H9 (cell line): ENCODE measurements at regions not wholly inside any gene's neighbourhood (a gene's known extent, or its start where the extent isn't known, plus 50 kb on each side); places are given as distances from the start of the nearest gene placed in this dataset.
A peak's percentile ranks its signal among the peaks of the same experiment; 100 is the strongest.

ENCODE experiments used
- DNase-seq: peaks from one replicate; pipeline ENCODE4 v3.0.0-alpha.2; 2017
- H2AFZ ChIP-seq: one replicate; pipeline ENCODE4 v1.6.1; 2013; ENCODE audit warnings: mild to moderate bottlenecking, low read length, control low read depth, moderate library complexity
- H2AK5ac ChIP-seq: 2 replicates; pipeline ENCODE4 v1.6.1; 2013; ENCODE audit warnings: low read length, control low read depth, mixed read lengths; ENCODE audit not compliant: insufficient read length
- H2BK120ac ChIP-seq: one replicate; pipeline ENCODE4 v1.6.1; 2013; ENCODE audit warnings: low read depth, mild to moderate bottlenecking, low read length, control low read depth, inconsistent platforms; ENCODE audit not compliant: poor library complexity, severe bottlenecking
- H2BK12ac ChIP-seq: 2 replicates; pipeline ENCODE4 v1.6.1; 2013; ENCODE audit warnings: low read length, control low read depth, mixed read lengths, low read depth; ENCODE audit not compliant: insufficient read length
- H2BK15ac ChIP-seq: 2 replicates; pipeline ENCODE4 v1.6.1; 2013; ENCODE audit warnings: low read depth, low read length, control low read depth
- H2BK20ac ChIP-seq: one replicate; pipeline ENCODE4 v1.6.1; 2013; ENCODE audit warnings: low read depth, mild to moderate bottlenecking, low read length, control low read depth, inconsistent platforms; ENCODE audit not compliant: poor library complexity, severe bottlenecking
- H2BK5ac ChIP-seq: 2 replicates; pipeline ENCODE4 v1.6.1; 2013; ENCODE audit warnings: low read length, control low read depth, mixed read lengths; ENCODE audit not compliant: insufficient read length
- H3K14ac ChIP-seq: 2 replicates; pipeline ENCODE4 v1.6.1; 2013; ENCODE audit warnings: low read length, control low read depth; ENCODE audit not compliant: insufficient read depth
- H3K18ac ChIP-seq: 2 replicates; pipeline ENCODE4 v1.6.1; 2013; ENCODE audit warnings: low read depth, mild to moderate bottlenecking, mixed read lengths, low read length, control low read depth; ENCODE audit not compliant: insufficient read length
- H3K23ac ChIP-seq: 2 replicates; pipeline ENCODE4 v1.6.1; 2013; ENCODE audit warnings: low read length, control low read depth, mixed read lengths, low read depth; ENCODE audit not compliant: insufficient read length
- H3K23me2 ChIP-seq: 2 replicates; pipeline ENCODE4 v1.6.1; 2013; ENCODE audit warnings: low read depth, mild to moderate bottlenecking, mixed read lengths, low read length, control low read depth; ENCODE audit not compliant: insufficient read length, poor library complexity, severe bottlenecking
- H3K27ac ChIP-seq: 2 replicates; pipeline ENCODE4 v1.5.1; 2013; ENCODE audit warnings: low read length, control low read depth, mixed read lengths, low read depth; ENCODE audit not compliant: insufficient read length
- H3K27me3 ChIP-seq: 2 replicates; pipeline ENCODE4 v1.6.1; 2013; ENCODE audit warnings: low read length, control low read depth, inconsistent platforms; ENCODE audit not compliant: insufficient read depth
- H3K4ac ChIP-seq: 2 replicates; pipeline ENCODE4 v1.6.1; 2013; ENCODE audit warnings: low read depth, mild to moderate bottlenecking, control low read depth, inconsistent platforms, low read length, moderate library complexity
- H3K4me1 ChIP-seq: 2 replicates; pipeline ENCODE4 v1.6.1; 2013; ENCODE audit warnings: low read length, control low read depth, inconsistent platforms; ENCODE audit not compliant: insufficient read depth
- H3K4me2 ChIP-seq: 2 replicates; pipeline ENCODE4 v1.6.1; 2013; ENCODE audit warnings: low read length, control low read depth, mixed read lengths; ENCODE audit not compliant: insufficient read length, insufficient read depth
- H3K56ac ChIP-seq: 2 replicates; pipeline ENCODE4 v1.6.1; 2013; ENCODE audit warnings: low read depth, mild to moderate bottlenecking, mixed read lengths, low read length, control low read depth; ENCODE audit not compliant: insufficient read length
- H3K79me1 ChIP-seq: 2 replicates; pipeline ENCODE4 v1.6.1; 2013; ENCODE audit warnings: low read depth, mild to moderate bottlenecking, moderate library complexity, low read length, control low read depth, inconsistent platforms; ENCODE audit not compliant: insufficient read depth, poor library complexity, severe bottlenecking
- H3K79me2 ChIP-seq: 2 replicates; pipeline ENCODE4 v1.6.1; 2013; ENCODE audit warnings: low read length, control low read depth, inconsistent platforms; ENCODE audit not compliant: insufficient read depth
- H3K9ac ChIP-seq: 2 replicates; pipeline ENCODE4 v1.6.1; 2013; ENCODE audit warnings: low read length, control low read depth, mixed read lengths; ENCODE audit not compliant: insufficient read length; ENCODE audit errors: extremely low read depth
- H3K9me3 ChIP-seq: one replicate; pipeline ENCODE4 v1.6.1; 2013; ENCODE audit warnings: low read depth, low read length, inconsistent platforms; ENCODE audit not compliant: control insufficient read depth
- H3T11ph ChIP-seq: one replicate; pipeline ENCODE4 v1.6.1; 2013; ENCODE audit warnings: mild to moderate bottlenecking, low read length, control low read depth, inconsistent platforms
- H4K20me1 ChIP-seq: one replicate; pipeline ENCODE4 v1.6.1; 2013; ENCODE audit not compliant: control insufficient read depth, insufficient read length, insufficient read depth
- H4K5ac ChIP-seq: 2 replicates; pipeline ENCODE4 v1.6.1; 2013; ENCODE audit warnings: low read depth, mild to moderate bottlenecking, mixed read lengths, low read length, control low read depth; ENCODE audit not compliant: insufficient read length
- H4K8ac ChIP-seq: replicated peaks from 2 replicates; pipeline ENCODE4 v1.6.1; 2013; ENCODE audit warnings: low read length, control low read depth, mixed read lengths, low read depth; ENCODE audit not compliant: insufficient read length
- H4K91ac ChIP-seq: 2 replicates; pipeline ENCODE4 v1.6.1; 2013; ENCODE audit warnings: low read depth, mild to moderate bottlenecking, moderate library complexity, mixed read lengths, low read length, control low read depth; ENCODE audit not compliant: insufficient read length
- H3K27ac Mint-ChIP-seq, 3 experiments: 2 replicates in 2 of 3; 3 replicates in 1 of 3; pipeline ENCODE4 v1.8.0; 2020 to 2021; ENCODE audit warnings: mixed read lengths in 3 of 3, mild to moderate bottlenecking in 1 of 3, moderate library complexity in 1 of 3
- H3K27me3 Mint-ChIP-seq: 2 replicates; pipeline ENCODE4 v1.8.0; 2021; ENCODE audit warnings: low read depth, mild to moderate bottlenecking, moderate library complexity, mixed read lengths
- H3K36me3 Mint-ChIP-seq, 3 experiments: 2 replicates in 2 of 3; 3 replicates in 1 of 3; pipeline ENCODE4 v1.8.0; 2020 to 2021; ENCODE audit warnings: low read depth in 3 of 3, mixed read lengths in 3 of 3; ENCODE audit not compliant: insufficient read depth in 1 of 3
- H3K4me1 Mint-ChIP-seq, 2 experiments: 2 replicates each; pipeline ENCODE4 v1.8.0; 2020; ENCODE audit warnings: mixed read lengths in 2 of 2
- H3K4me3 Mint-ChIP-seq, 2 experiments: 2 replicates in 1 of 2; 3 replicates in 1 of 2; pipeline ENCODE4 v1.8.0; 2020 to 2021; ENCODE audit warnings: mild to moderate bottlenecking in 2 of 2, mixed read lengths in 2 of 2, moderate library complexity in 1 of 2
- H3K9me3 Mint-ChIP-seq, 2 experiments: 2 replicates in 1 of 2; 3 replicates in 1 of 2; pipeline ENCODE4 v1.8.0; 2020; ENCODE audit warnings: mild to moderate bottlenecking in 2 of 2, mixed read lengths in 2 of 2, moderate library complexity in 1 of 2
- WGBS: extraction: QIAGEN DNeasy Blood & Tissue Kit; methylation state at CpG from one replicate; pipeline ENCODE4 v1.1.7; 2013; ENCODE audit warnings: missing lambda C conversion rate, low lambda C conversion rate, mixed read lengths; ENCODE audit not compliant: insufficient read length; ENCODE audit errors: extremely low coverage; 5-methylcytosine and 5-hydroxymethylcytosine counted together
- TF ChIP-seq, protein P1 (sequence below): fragments of 200-600 bp; sonication (generic); conservative IDR thresholded peaks from 3 replicates; pipeline ENCODE4 v1.8.0; 2021; ENCODE audit warnings: antibody characterized with exemption, mild to moderate bottlenecking

DNA sequence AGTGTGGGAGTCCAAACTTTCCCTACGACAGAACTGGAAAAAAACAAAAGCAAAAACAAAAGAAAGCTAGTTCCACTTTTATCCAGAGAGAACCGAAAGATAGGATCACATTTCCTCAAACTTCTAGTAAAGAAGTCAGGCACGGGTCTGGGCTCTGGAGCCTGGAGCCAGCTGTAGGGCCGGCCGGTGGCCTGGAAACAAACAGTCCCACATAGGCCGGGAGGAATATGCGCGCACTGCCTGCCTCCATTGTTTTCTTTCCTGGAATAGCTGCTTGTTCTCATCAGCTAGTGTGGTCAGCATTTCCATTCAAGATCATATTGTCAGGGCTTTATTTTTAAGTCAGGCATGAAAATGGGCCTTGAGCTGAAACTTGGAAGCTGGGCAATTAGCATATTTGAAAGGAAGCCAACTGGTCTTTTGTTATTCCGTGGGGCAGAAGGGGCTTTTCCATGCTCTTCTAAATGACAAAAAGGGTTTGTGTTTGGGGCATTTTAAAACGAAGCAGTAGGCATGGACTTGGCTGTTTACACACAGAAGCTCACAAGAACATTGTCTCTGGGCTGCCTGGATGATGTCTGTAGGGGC lies 58.7 kb upstream of the RFX8 start:
- Histone ChIP-seq H4K5ac (no peak overlapping the region), H4K8ac (no peak overlapping the region), H3K4ac (no peak overlapping the region), H2BK5ac (no peak overlapping the region), H2BK15ac (no peak overlapping the region), H3T11ph (no peak overlapping the region), H3K14ac (no peak overlapping the region), H3K27ac (peak overlapping the region; percentile 50), H3K27me3 (no peaks in the 10 kb centered on the region), H3K79me2 (no peaks in the 10 kb centered on the region), H4K91ac (no peak overlapping the region), H3K23ac (no peak overlapping the region), H3K9ac (no peak overlapping the region), H2AFZ (no peak overlapping the region), H3K23me2 (no peaks in the 10 kb centered on the region), H3K18ac (no peak overlapping the region), H3K4me1 (no peaks in the 10 kb centered on the region; the same call in 1 of the 2 replicates), H2BK12ac (no peak overlapping the region), H3K56ac (no peak overlapping the region), H3K9me3 (no peaks in the 10 kb centered on the region), H3K79me1 (no peaks in the 10 kb centered on the region), H4K20me1 (no peaks in the 10 kb centered on the region), H3K4me2 (peak overlapping the region; percentile 16), H2BK120ac (no peak overlapping the region), H2BK20ac (peak overlapping the region; percentile 46), H2AK5ac (no peak overlapping the region)
- peak overlapping the region; percentile 83 to 97 (median 90) for H3K27ac Mint-ChIP-seq
- peaks cover 33 to 34% of the 10 kb centered on the region in 2 experiments for H3K4me1 Mint-ChIP-seq
- no peaks in the 10 kb centered on the region for H3K27me3 Mint-ChIP-seq
- DNase-seq = peak; percentile 59
- WGBS = no CpG with 5 or more reads among the region's 10 CpGs
- H3K36me3 Mint-ChIP-seq = peaks cover 0 to 7% (median 5%) of the 10 kb centered on the region in 3 experiments; a peak in 3 of 7 replicates
- TF ChIP-seq, protein P1, sequence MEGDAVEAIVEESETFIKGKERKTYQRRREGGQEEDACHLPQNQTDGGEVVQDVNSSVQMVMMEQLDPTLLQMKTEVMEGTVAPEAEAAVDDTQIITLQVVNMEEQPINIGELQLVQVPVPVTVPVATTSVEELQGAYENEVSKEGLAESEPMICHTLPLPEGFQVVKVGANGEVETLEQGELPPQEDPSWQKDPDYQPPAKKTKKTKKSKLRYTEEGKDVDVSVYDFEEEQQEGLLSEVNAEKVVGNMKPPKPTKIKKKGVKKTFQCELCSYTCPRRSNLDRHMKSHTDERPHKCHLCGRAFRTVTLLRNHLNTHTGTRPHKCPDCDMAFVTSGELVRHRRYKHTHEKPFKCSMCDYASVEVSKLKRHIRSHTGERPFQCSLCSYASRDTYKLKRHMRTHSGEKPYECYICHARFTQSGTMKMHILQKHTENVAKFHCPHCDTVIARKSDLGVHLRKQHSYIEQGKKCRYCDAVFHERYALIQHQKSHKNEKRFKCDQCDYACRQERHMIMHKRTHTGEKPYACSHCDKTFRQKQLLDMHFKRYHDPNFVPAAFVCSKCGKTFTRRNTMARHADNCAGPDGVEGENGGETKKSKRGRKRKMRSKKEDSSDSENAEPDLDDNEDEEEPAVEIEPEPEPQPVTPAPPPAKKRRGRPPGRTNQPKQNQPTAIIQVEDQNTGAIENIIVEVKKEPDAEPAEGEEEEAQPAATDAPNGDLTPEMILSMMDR = no peak
- H3K4me3 Mint-ChIP-seq = no peak overlapping the region
- no peaks in the 10 kb centered on the region for H3K9me3 Mint-ChIP-seq
